GM19351 (cell line): ENCODE measurements at regions not wholly inside any gene's neighbourhood (a gene's known extent, or its start where the extent isn't known, plus 50 kb on each side); places are given as distances from the start of the nearest gene placed in this dataset.

ENCODE experiments used
- ATAC-seq: cut with Tn5 transposase; IDR thresholded peaks from one replicate; pipeline ENCODE4 v1.9.1; 2021; ENCODE audit warnings: mild to moderate bottlenecking, moderate library complexity; ENCODE audit not compliant: unreplicated experiment

DNA sequence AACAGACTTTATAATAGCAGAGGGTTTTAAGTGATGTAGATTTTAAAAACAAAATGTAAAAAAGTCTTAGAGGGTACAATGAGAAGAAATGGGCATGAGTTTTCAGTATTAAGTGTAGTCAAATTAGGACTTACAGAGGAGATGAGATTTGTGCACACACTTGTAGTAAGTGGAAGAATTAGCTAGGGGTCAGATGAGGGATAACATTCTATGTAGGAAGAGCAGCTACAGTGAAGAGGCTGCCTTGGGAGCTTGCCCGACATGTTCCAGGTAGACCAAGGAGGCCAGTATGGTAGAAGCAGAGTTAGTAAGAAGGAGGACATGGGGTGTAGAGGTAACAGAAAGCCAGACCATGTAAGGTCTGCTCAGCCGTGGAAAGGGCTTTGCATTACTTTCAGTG is 189.2 kb upstream of the DSEL start:
- no peak for ATAC-seq

DNA sequence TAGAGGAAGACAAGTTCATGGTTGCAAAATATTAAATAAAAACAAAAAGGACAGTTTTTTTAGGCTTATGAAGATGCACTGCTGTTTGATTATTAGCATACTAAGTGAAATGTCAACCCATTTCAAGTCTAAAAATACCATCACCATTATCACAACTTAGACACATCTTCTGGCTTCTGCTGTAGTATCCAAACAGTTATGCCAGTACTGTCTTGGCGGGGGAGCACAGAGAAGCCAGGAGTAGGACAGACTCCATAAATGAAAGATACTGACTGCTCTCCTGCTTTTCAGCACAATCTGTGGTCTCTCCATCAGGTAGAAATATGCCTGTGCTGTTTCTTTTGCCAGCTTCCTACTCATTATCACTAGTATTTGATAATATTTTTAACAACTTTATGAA is 179.2 kb upstream of the DSEL start:
- ATAC-seq = no peak

DNA sequence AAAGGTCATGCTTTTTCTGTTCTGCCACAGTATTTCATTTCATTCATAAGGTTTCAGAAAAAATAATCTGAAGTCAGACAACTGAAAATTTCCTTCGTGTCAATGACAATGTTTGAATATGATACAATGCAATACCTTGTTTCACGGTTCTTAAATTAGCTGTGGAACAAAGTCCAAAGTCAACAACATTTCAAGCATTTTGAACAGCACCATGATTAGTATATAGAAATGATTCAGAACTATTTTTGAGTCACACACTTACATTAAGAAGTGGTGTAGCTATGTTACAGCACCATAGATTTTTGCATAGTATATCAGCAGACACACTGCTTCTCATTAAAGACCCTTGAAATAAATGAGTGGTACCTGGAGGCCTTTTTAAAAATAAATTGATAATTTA is 178.3 kb upstream of the DSEL start:
- no peak for ATAC-seq

DNA sequence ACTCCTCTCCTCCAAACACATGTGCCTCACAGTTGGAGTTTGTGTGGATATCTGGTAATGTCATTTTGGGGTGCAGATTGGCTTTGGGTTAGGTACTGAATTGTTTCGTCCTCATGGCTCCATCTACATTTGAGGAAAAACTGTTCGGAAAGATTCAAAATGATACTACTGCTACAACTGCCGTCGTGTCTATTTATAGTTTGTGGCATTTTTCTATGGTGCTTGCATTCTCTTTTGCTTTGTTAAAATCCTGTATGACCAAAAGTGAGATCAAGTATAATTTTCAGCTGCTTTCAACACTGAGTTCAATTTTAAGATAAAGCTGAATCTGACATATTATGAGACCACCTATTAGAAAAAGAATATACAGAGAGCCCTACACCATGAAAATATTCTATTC is 176.3 kb upstream of the DSEL start:
- no peak for ATAC-seq

DNA sequence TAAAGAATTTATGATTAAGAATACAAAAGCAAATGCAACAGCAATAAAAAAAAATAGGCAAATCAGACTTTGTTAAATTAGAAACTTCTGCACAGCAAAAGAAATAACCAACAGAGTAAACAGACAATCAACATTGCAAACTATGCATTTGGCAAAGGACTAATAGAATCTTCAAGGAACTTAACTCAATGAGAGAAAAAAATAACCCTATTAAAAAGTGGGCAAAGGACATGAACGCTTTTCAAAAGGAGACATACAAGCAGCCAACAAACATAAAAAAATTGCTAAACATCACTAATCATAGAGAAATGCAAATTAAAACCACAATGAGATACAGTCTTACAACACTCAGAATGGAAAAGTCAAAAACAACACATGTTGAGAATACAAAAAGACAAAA is 166.0 kb upstream of the DSEL start:
- no peak for ATAC-seq

DNA sequence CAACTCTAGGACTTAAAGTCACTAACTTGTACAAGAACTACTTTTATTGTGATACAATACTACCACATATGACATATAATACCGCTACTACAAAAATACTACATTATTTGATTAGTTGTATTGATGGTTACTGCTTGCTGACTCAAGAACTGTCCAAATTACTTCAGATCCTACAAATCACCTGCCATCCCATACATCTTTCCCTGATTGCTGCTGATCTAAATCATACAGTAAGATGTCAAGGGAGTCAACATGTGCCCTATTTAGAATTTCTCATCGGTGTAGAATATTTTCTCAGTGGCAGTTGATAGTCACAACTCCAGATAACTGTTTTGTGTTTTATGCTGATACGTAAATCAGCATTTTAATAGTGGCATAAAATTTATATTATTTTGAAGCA is 161.0 kb upstream of the DSEL start:
- ATAC-seq = no peak

DNA sequence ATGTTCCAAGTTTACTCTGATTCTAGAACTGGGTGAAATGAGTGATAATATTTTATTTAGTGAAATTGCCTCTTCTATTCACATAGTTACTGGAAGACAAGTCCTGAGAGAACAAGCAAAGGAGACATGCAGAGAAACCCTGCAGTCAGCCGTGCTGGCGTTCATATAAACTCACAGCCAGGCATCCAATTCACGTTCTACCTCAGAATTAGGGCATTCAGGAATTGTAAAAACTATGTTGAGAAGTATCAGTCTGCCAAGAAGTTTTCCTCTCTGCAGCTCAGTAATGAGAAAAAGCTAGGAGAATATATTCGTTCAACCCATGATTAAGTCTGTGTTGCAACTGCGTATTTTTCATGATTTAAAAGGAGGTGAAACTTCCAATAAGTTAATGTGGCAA is 156.2 kb upstream of the DSEL start:
- ATAC-seq = no peak

DNA sequence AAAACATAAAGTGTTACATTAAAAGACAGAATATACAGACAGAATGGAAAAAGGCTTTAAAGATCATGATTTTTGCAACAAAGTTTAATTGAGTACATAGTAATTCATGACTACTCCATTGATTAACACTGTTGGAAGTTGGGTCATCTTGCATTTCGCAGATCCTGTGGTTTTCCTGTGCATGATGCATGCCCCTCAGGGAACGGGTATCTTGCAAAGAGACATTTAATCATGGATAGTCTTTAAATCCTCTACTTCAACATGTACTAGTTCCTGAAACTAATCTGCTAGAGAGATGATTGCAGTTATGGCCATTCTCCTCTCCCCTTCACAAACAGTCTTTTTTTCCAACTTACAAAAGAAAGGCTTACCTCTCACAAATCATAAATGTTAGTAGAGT is 155.6 kb upstream of the DSEL start:
- no peak for ATAC-seq

DNA sequence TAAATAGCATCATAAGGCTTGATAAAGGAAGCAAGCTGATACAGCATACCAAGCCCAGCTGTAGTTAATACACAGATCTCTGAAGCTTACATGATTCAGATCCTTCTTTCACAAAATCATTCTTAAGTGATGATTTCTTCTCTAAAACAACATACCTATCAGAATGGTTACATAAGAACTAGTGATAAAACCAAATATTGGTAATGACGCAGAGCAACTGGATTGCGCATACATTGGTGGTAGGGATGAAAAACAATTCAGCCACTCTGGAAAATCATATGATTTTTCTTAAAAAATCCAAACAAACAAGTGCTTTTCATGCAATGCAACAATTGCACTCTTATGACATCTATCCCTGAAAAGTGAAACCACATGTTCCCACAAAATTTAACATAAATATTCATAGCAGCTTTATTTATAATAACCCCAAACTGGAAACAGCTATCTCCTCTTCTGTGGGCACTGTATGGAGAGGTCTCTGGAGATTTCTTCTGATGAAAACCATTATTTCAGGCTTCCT is 153.6 kb upstream of the DSEL start:
- no peak for ATAC-seq

DNA sequence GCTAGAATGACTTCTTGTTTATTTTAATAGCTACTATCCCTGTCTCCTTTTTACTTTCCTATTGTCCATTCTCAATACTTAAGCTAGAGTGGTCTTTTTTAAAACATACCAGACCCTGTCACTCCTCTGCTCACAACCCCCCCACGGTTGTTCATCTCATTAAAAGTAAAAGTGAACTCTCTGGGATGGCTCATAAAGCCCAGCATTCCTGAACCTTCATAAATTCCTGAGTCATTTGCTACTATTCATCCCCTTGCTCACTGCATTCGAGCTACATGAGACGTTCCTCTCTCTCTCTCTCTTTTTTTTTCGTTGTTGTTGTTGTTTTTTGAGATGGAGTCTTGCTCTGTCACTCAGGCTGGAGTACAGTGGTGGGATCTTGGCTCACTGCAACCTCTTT is 148.7 kb upstream of the DSEL start:
- ATAC-seq = no peak

DNA sequence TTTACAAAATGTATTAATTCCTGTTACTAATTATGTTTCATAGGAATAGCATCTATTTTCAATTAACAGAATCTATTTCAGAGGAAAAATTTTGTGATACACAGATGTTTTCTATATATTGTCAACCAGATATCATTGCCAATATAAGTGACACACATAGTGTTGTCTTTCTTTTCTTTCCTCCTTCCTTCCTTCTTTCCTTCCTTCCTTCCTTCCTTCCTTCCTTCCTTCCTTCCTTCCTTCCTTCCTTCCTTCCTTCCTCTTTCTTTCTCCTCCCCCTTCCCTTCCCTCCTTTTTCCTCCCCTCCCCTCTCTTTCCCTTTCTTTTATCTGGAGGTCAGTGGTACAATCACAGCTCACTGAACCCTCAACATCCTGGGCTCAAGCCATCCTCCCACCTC is 146.5 kb upstream of the DSEL start:
- no peak for ATAC-seq

DNA sequence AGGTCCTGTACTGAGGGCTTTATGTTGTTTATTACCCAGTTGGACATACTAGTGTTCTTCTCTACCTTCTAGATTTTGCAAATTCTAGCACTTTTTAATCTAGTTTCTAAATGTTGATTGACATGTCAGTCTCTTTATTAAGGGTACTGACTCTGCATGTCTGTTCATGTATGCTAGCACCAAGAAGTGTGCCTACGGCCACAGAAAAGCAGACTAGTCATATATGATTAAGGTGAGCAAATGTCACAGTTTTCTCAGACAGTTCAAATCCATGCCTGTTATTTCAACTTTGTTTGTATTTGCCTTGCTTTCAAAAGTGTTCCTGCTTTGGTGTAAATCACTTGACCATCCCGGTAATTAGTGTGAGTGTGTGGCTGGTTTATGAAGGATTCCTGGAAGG is 145.0 kb upstream of the DSEL start:
- no peak for ATAC-seq

DNA sequence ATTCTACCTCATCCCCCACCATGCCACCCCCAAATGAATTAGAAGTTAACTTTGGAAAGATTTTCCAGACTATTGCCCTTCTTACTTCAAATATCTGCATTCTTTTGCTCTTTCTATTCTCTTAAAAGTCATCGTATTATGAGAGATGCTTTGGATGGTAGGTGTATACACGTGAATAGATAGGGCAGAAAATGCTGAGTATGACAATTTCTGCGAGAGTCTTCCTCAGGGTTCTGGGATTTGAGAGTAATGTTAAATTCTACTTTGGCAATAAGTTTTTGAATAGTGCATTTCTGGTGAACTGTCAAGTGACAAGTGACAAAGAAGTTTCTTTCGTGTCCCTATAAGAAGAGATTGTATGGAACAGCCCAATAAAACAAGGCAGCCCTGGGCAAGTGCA is 137.6 kb upstream of the DSEL start:
- no peak for ATAC-seq

DNA sequence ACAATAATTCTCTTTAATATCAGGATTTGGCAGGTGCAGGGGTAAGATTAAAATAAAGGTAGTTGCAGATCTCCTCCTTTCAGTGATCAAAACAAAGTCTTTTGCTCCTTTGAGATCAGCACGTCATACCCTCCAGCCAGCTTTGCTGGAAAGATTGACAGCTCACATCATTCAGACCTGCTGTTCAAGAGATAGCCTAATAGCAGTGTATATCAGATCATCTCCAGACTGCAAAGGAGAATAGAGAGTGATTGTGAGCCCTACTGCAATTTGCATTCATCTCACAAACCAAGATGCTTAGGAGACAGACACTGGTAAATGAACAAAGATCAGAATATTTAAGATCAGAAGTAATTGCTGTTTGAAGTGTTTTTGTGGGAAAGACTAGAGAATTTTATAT is 135.8 kb upstream of the DSEL start:
- no peak for ATAC-seq

DNA sequence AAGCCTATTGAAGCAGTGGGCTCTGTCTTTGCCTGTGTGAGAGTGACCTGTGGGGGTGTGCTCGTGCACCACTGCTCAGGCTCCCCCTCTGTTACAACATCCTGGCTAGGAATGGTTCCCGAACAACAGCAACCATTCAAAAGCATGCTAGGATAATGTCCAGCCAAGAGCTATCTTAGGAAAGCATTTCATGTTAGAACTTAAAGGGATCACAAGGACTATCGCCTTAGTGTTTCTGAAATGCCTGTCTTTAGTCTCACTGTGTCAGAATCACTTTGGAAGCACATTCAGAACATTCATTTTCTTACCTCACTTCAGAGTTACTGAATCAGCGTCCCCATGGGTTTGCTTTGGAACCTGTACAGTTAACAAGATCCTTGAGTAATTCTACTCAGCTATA is 134.9 kb upstream of the DSEL start:
- ATAC-seq = no peak

DNA sequence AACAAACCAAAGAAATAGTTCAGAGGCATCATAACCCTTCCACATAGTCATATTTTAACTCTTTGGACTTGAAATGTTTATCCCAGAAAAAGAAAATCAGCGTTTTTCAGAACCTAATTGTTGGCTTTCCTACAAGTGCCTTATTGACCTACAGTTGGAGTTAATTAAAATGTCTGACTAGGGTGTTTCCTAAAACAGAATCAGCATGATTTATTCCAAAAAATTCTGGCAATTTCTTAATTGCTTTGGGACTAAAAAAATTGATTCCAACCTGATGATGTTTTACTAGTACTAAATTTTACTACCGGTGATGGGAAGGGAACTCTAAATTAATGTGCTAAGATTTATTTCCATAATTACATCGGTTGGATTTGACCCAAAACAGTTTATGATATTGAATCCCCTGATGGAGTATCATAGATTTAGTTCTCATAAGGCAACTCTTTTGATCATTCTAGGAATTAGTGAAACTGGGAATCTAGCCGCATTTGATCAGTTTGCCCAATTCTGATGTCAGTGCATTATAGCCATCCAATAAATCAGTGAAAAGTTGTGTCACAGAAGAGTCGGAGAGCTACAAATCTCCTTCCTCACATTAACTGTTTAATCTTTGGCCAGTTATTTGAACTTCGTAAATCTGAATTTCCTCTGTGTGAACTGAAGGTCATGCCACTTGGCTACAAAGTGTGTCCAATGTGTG is 134.3 kb upstream of the DSEL start:
- no peak for ATAC-seq

DNA sequence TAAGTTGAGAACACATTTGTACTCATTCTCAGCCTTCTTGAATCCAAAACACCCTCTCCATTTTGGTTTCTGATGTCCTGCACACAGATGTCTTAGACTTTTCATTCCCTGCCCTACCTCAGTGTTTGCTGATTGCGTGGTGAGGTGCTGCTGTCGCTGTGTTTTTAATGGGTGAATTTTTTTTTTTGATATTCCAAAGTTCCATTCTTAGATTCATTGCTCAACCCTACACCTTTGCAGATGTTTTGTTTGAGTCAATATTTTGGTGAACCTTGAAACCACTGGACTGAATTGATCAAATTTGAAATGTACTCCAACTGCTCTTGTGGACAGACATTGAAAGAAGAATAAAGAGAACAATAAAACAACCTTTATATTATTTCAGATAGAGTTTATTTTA is 130.4 kb upstream of the DSEL start:
- no peak for ATAC-seq

DNA sequence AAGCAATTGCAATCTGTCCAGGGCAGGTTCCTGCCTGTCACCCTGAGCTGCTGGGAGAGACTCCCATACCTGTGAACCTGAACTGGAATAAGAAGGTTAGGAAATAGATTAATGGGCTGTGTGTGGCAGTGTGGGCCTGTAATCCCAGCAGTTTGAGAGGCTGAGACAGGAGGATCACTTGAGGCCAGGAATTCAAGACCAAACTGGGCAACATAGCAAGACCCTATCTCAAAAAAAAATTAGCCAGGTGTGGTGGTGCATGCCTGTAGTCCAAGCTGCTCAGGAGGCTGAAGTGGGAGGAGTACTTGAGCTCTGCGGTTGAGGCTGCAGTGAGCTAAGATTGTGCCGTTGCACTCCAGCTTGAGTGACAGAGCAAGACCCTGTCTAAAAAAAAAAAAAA is 127.7 kb upstream of the DSEL start:
- no peak for ATAC-seq

DNA sequence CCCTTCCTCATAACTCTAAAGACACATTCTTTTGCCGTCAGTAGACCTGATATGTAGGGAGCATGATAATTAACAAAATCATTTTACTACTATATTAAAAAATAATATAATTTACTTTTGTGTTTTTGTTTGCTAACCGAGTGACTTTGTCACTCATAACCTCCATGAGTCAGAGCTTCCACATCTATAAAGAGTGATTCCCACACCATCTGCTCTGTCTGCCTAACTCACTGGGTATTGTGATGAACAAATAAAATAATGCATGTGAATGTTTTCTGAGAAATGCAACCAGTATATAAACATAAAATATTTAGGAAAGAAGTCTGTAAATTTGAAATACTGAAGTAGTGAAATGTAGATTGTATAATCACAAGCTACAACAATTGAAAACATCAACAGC is 123.4 kb upstream of the DSEL start:
- ATAC-seq = no peak

DNA sequence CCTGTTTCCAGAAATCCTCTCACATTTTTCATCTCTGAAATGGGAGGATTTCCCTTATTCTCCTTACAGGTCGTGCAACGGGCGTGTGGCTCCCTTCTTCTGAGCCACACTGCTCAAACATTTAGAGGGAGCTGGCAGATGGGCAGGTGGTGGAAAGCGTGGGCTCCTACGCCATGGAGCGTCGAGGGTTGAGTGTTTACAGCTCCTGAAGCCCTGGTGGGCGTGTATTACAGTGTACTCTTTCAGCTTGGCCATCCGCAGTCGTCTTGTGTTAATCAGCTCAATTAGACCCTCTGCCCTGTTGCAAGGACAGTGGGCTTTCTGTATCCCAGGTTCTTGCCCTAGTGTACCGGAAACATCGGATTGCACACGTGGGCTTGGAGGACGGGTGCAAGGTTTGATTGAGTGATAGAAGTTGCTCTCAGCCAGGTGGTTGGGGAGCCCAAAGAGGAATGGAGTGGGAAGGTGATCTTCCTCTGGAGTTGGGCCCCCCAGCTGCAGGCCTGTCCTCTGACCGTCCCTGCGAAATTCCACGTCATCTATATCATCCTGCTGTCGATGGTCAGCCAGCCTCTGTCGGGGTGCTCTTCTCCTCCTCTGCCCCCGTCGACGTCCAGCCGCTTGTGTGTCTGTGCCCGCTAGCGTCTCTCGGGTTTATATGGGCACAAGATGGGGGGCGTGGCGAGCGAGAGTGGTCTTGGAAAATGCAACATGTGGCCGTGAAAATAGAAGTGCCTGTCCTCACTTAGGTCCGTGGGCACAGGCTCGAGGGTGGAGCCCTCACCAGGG is 120.3 kb upstream of the DSEL start:
- ATAC-seq = no peak

DNA sequence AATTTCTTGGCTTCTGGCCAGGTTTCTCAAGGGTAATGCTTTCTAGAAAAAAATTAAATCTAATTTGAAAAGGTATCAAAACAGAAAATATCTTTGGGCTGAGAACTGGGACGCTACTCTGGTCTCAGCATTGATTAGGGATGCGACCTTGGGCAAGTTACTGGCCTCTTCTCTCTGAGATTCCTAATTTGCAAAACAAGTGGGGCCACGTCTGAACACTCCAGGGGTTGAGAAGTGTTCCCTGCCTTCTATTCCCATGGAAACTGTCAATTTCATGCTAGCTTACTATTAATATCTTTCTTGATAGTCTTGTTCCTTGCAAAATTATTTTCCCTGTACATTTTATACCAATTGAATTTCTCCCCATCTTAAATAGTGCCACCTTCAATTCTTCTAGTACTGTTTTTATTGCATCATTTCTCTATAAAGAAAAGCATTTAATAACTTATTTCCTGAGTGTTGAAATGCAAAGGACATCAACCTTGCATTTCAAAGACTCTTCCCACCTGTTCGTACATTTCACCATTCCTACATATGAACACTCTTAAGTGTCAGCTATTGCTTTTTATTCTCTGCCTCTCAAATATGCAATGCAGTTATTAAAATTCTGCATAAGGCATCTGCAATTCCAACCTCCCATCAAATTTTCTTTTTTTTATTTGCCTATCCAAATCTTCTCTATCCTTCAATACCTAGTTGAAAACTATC is 118.3 kb upstream of the DSEL start:
- ATAC-seq = no peak

DNA sequence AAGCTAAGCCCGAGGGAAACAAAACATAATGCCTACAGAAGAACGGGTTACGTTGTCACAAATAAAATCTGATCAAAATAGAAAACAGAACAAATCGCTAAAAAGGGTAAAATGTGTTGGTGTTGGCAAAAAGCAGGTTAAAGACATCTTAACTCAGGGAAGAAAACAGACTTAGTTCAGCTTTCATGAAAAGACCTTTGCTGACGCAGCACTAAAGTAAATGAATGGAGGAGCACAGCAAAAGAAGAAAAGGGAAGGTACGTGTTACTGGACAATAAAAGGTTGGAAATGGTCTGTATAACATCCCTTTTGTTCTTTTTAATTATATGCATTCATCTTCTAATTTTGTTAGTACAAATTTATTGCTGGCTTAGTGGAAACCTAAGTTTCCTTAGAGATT is 117.4 kb upstream of the DSEL start:
- ATAC-seq = no peak
